ENCODE measurements at regions not wholly inside any gene's neighbourhood (a gene's known extent, or its start where the extent isn't known, plus 50 kb on each side); places are given as distances from the start of the nearest gene placed in this dataset.
"Not testable (repeated sequence)": the region's sequence is repeated elsewhere in the genome, so short reads cannot be mapped to it uniquely, and the experiment has no call there.

DNA sequence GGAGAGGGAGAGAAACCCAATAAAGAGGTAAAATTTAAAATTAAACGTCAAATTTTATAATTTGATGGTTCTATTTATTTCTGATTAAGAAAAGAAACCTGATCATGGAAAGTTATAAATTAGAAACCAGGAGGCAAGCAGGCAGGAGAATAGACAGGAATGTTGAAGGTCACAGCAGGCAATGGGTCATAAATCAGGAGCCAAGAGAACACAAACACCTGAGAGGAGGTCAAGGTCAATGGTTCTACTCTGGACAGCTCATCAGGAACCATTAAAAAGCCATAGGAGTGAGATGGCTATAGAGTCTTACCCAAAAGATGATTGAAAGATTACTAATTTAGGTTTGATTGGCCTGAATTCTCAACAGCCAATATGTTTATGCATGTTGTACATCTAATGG is 126.9 kb upstream of the HCCS start:
- Histone ChIP-seq H3K4me3 (ENCODE audit: low read depth, low read length) (no peak overlapping the region), H3K27me3 (ENCODE audit: control insufficient read depth, insufficient read depth, low read length) (no peaks in the 10 kb centered on the region), H3K36me3 (ENCODE audit: control insufficient read depth, insufficient read depth, low read length) (no peaks in the 10 kb centered on the region), H3K27ac (ENCODE audit: insufficient read depth, low read length, poor library complexity, severe bottlenecking) (no peak overlapping the region), H3K4me1 (ENCODE audit: control insufficient read depth, insufficient read depth, low read length, poor library complexity, severe bottlenecking) (no peaks in the 10 kb centered on the region), H3K9me3 (ENCODE audit: control insufficient read depth in 2 of 2, low read length in 2 of 2) (no peaks in the 10 kb centered on the region)
- peaks cover 0 to 12% (median 1%) of the 10 kb centered on the region in 7 donors for H3K9me3 Mint-ChIP-seq
- no peaks in the 10 kb centered on the region for H3K36me3 Mint-ChIP-seq
- ATAC-seq (ENCODE audit: low read depth in 2 of 2) (no peak), DNase-seq (no peak)
- H3K27ac Mint-ChIP-seq: no peak overlapping the region
- no peaks in the 10 kb centered on the region for H3K27me3 Mint-ChIP-seq
- no peaks in the 10 kb centered on the region for H3K4me1 Mint-ChIP-seq
- H3K4me3 Mint-ChIP-seq: no peak overlapping the region

DNA sequence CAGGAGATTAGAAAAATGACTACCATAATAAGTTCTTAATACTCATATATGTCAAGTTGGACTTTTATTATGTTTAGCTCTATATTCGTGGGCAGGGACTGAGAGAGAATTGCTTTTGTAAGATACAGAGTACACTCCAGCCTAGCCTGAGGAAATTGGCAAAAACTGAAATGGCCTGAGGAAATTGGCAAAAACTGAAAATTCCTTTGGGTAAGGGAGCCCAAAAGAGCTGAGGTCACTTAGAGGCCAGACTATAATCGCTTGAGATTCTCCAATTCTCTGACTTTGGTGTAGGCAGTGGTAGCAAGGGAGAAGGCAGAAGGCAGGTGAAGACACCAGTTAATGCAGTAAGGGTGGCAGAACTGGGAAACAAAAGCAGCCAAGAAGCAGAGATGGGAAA is 124.5 kb upstream of the HCCS start:
- Mint-ChIP-seq H3K27me3 (no peaks in the 10 kb centered on the region), H3K4me1 (no peaks in the 10 kb centered on the region), H3K27ac (no peak overlapping the region), H3K36me3 (no peaks in the 10 kb centered on the region), H3K9me3 (peaks cover 0 to 15% (median 3%) of the 10 kb centered on the region in 7 donors), H3K4me3 (no peak overlapping the region)
- no peaks in the 10 kb centered on the region for H3K4me1 ChIP-seq (ENCODE audit: control insufficient read depth, insufficient read depth, low read length, poor library complexity, severe bottlenecking)
- DNase-seq (no peak), ATAC-seq (ENCODE audit: low read depth in 2 of 2) (no peak)
- H3K9me3 ChIP-seq (ENCODE audit: control insufficient read depth in 2 of 2, low read length in 2 of 2): no peaks in the 10 kb centered on the region
- H3K27me3 ChIP-seq (ENCODE audit: control insufficient read depth, insufficient read depth, low read length): no peaks in the 10 kb centered on the region
- H3K4me3 ChIP-seq (ENCODE audit: low read depth, low read length): no peak overlapping the region
- H3K36me3 ChIP-seq (ENCODE audit: control insufficient read depth, insufficient read depth, low read length): no peaks in the 10 kb centered on the region
- no peak overlapping the region for H3K27ac ChIP-seq (ENCODE audit: insufficient read depth, low read length, poor library complexity, severe bottlenecking)

DNA sequence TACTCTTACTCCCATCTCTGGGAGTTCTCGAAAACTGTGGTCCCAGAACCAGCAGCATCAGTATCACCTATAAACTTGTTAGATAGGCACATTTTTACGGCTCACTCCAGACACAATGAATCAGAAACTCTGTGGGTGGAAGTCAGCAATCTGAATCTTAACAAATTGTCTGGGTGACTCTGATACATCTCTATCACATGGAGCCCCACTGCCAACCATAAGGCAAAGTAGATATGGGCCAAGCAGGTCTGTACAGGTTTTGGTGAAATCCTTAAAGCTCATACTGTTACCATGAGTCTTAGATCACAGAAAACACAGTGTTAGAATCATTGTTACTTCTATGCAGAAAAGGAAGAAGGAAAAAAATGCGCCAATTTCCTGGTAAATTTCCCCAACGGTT is 122.5 kb upstream of the HCCS start:
- no peaks in the 10 kb centered on the region for H3K4me1 Mint-ChIP-seq
- no peak overlapping the region for H3K27ac ChIP-seq (ENCODE audit: insufficient read depth, low read length, poor library complexity, severe bottlenecking)
- DNase-seq: no peak
- H3K9me3 Mint-ChIP-seq: peaks cover 0 to 25% (median 4%) of the 10 kb centered on the region in 7 donors
- no peaks in the 10 kb centered on the region for H3K36me3 ChIP-seq (ENCODE audit: control insufficient read depth, insufficient read depth, low read length)
- H3K27me3 Mint-ChIP-seq: no peaks in the 10 kb centered on the region
- no peak for ATAC-seq (ENCODE audit: low read depth in 2 of 2)
- H3K4me1 ChIP-seq (ENCODE audit: control insufficient read depth, insufficient read depth, low read length, poor library complexity, severe bottlenecking): no peaks in the 10 kb centered on the region
- no peak overlapping the region for H3K27ac Mint-ChIP-seq
- no peaks in the 10 kb centered on the region for H3K36me3 Mint-ChIP-seq
- no peak overlapping the region for H3K4me3 ChIP-seq (ENCODE audit: low read depth, low read length)
- no peaks in the 10 kb centered on the region for H3K9me3 ChIP-seq (ENCODE audit: control insufficient read depth in 2 of 2, low read length in 2 of 2)
- no peaks in the 10 kb centered on the region for H3K27me3 ChIP-seq (ENCODE audit: control insufficient read depth, insufficient read depth, low read length)
- no peak overlapping the region for H3K4me3 Mint-ChIP-seq

DNA sequence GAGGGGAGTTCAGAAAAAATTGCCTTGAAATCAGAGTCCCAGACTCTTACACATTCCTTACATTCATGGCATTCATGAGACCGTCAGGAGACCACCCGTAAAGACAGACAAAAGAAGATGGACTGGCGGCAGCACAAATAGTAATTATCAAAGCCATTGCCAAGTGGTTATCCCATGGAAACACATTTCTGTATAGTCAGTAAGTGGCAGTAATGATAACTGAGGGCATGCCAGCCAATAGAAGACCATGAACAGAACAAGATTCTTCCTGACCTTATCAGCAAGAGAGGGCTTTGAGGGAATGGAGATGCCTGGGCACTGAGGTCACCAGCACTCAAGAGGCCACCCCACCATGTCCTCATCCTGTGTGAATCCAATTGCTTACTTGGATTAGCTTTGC is 121.7 kb upstream of the HCCS start:
- Histone ChIP-seq H3K4me3 (ENCODE audit: low read depth, low read length) (no peak overlapping the region), H3K36me3 (ENCODE audit: control insufficient read depth, insufficient read depth, low read length) (no peaks in the 10 kb centered on the region), H3K4me1 (ENCODE audit: control insufficient read depth, insufficient read depth, low read length, poor library complexity, severe bottlenecking) (no peaks in the 10 kb centered on the region), H3K27me3 (ENCODE audit: control insufficient read depth, insufficient read depth, low read length) (no peaks in the 10 kb centered on the region), H3K9me3 (ENCODE audit: control insufficient read depth in 2 of 2, low read length in 2 of 2) (no peaks in the 10 kb centered on the region), H3K27ac (ENCODE audit: insufficient read depth, low read length, poor library complexity, severe bottlenecking) (no peak overlapping the region)
- no peak for DNase-seq
- Mint-ChIP-seq H3K27me3 (no peaks in the 10 kb centered on the region), H3K4me1 (no peaks in the 10 kb centered on the region), H3K4me3 (no peak overlapping the region), H3K9me3 (peaks cover 0 to 23% (median 4%) of the 10 kb centered on the region in 7 donors), H3K36me3 (no peaks in the 10 kb centered on the region), H3K27ac (no peak overlapping the region)
- no peak for ATAC-seq (ENCODE audit: low read depth in 2 of 2)

DNA sequence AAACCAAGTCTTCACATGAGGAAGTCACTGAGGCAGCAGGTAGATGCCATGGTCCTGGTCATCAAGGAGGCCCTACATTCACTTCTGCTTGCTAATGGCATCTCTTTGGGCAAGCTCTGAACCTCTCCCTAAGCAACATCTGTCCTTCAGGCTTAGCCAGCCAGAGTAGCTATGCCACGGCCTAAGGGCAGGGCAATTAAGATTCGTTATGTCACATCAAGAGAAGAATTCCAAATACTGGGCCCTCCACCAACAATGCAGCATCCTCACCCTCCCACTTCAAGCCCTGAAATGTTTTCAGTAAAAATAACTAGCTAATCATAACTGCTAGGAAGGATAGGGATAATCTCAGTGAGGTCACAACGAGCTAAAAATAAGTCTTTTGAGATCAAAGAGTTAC is 120.7 kb upstream of the HCCS start:
- Mint-ChIP-seq H3K36me3 (no peaks in the 10 kb centered on the region), H3K27me3 (no peaks in the 10 kb centered on the region), H3K27ac (no peak overlapping the region), H3K4me1 (no peaks in the 10 kb centered on the region), H3K9me3 (peaks cover 0 to 18% (median 4%) of the 10 kb centered on the region in 7 donors), H3K4me3 (no peak overlapping the region)
- Histone ChIP-seq H3K9me3 (ENCODE audit: control insufficient read depth in 2 of 2, low read length in 2 of 2) (no peaks in the 10 kb centered on the region), H3K4me3 (ENCODE audit: low read depth, low read length) (no peak overlapping the region), H3K36me3 (ENCODE audit: control insufficient read depth, insufficient read depth, low read length) (no peaks in the 10 kb centered on the region), H3K27ac (ENCODE audit: insufficient read depth, low read length, poor library complexity, severe bottlenecking) (no peak overlapping the region), H3K4me1 (ENCODE audit: control insufficient read depth, insufficient read depth, low read length, poor library complexity, severe bottlenecking) (no peaks in the 10 kb centered on the region), H3K27me3 (ENCODE audit: control insufficient read depth, insufficient read depth, low read length) (no peaks in the 10 kb centered on the region)
- DNase-seq: no peak
- ATAC-seq (ENCODE audit: low read depth in 2 of 2): no peak

DNA sequence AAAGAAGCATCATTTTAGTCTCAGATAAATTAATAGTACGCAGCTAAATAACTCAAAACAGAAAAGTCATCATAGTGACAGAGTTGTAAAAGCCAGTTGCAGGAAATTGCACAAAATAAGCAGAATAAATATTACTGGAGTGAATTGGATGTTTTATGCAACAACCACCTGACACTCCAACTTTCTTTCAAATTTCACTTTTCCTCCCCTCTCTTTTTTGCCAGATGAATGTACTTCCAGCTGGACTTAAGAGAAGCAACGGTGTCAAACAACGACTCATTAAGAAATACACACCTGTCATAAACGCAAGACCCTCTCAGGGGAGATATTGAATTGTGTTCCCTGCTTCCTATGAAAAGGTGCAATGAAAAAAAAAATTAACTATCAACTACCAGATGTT is 120.2 kb upstream of the HCCS start:
- peaks cover 0 to 17% (median 4%) of the 10 kb centered on the region in 7 donors for H3K9me3 Mint-ChIP-seq
- H3K27me3 Mint-ChIP-seq: no peaks in the 10 kb centered on the region
- no peaks in the 10 kb centered on the region for H3K9me3 ChIP-seq (ENCODE audit: control insufficient read depth in 2 of 2, low read length in 2 of 2)
- DNase-seq: no peak
- no peaks in the 10 kb centered on the region for H3K4me1 ChIP-seq (ENCODE audit: control insufficient read depth, insufficient read depth, low read length, poor library complexity, severe bottlenecking)
- ATAC-seq (ENCODE audit: low read depth in 2 of 2): no peak
- H3K4me3 ChIP-seq (ENCODE audit: low read depth, low read length): no peak overlapping the region
- no peaks in the 10 kb centered on the region for H3K36me3 ChIP-seq (ENCODE audit: control insufficient read depth, insufficient read depth, low read length)
- no peak overlapping the region for H3K27ac ChIP-seq (ENCODE audit: insufficient read depth, low read length, poor library complexity, severe bottlenecking)
- no peaks in the 10 kb centered on the region for H3K27me3 ChIP-seq (ENCODE audit: control insufficient read depth, insufficient read depth, low read length)
- H3K4me1 Mint-ChIP-seq: no peaks in the 10 kb centered on the region
- no peaks in the 10 kb centered on the region for H3K36me3 Mint-ChIP-seq
- H3K4me3 Mint-ChIP-seq: no peak overlapping the region
- H3K27ac Mint-ChIP-seq: no peak overlapping the region

DNA sequence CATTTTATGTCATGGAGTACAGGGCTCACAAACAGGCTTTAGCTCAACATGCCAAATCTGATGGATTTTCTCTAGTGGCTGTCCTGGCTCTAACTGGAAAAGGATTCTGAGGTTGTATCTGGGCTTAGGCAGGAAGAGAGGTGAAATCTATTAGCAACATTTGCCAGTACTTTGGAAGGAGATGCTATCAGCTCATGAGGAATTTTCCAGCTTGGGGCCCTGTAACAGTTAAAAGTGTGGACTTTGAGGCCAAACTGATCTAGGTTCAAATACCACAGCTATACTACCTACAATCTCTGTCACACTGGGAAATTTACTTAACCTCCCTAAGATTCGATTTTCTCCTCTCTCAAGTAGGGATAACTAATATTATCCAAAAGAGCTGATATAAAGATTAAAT is 119.0 kb upstream of the HCCS start:
- H3K27ac ChIP-seq (ENCODE audit: insufficient read depth, low read length, poor library complexity, severe bottlenecking): no peak overlapping the region
- no peaks in the 10 kb centered on the region for H3K36me3 Mint-ChIP-seq
- no peaks in the 10 kb centered on the region for H3K9me3 ChIP-seq (ENCODE audit: control insufficient read depth in 2 of 2, low read length in 2 of 2)
- H3K4me3 Mint-ChIP-seq: no peak overlapping the region
- H3K27me3 ChIP-seq (ENCODE audit: control insufficient read depth, insufficient read depth, low read length): no peaks in the 10 kb centered on the region
- H3K27me3 Mint-ChIP-seq: no peaks in the 10 kb centered on the region
- no peaks in the 10 kb centered on the region for H3K36me3 ChIP-seq (ENCODE audit: control insufficient read depth, insufficient read depth, low read length)
- H3K27ac Mint-ChIP-seq: no peak overlapping the region
- no peaks in the 10 kb centered on the region for H3K4me1 Mint-ChIP-seq
- ATAC-seq (ENCODE audit: low read depth in 2 of 2) (no peak), DNase-seq (no peak)
- no peak overlapping the region for H3K4me3 ChIP-seq (ENCODE audit: low read depth, low read length)
- no peaks in the 10 kb centered on the region for H3K4me1 ChIP-seq (ENCODE audit: control insufficient read depth, insufficient read depth, low read length, poor library complexity, severe bottlenecking)
- peaks cover 0 to 13% (median 4%) of the 10 kb centered on the region in 7 donors for H3K9me3 Mint-ChIP-seq

DNA sequence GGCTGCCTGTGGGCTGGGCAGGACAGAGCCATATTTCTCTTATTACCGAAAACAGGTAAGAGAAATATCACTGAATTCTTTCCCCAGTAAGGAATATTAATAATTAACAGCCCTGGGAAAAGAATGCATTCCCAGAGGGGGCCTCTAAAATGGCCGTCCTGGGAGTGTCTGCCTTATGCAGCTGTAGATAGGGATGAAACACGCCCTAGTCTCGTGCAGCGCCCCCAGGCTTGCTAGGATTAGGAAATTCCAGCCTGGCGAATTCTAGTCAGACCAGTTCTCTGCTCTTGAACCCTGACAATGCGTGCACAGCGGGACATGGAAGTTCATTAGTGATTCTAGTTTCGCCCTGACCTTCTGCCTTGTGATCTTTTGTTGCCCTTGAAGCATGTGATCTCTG is 104.1 kb upstream of the HCCS start:
- H3K27me3 Mint-ChIP-seq; H3K27ac Mint-ChIP-seq; H3K27me3 ChIP-seq (ENCODE audit: control insufficient read depth, insufficient read depth, low read length); H3K4me3 Mint-ChIP-seq; H3K9me3 ChIP-seq (ENCODE audit: control insufficient read depth in 2 of 2, low read length in 2 of 2); H3K36me3 Mint-ChIP-seq; H3K4me3 ChIP-seq (ENCODE audit: low read depth, low read length); H3K4me1 ChIP-seq (ENCODE audit: control insufficient read depth, insufficient read depth, low read length, poor library complexity, severe bottlenecking); H3K4me1 Mint-ChIP-seq; DNase-seq; ATAC-seq (ENCODE audit: low read depth in 2 of 2); H3K36me3 ChIP-seq (ENCODE audit: control insufficient read depth, insufficient read depth, low read length); H3K27ac ChIP-seq (ENCODE audit: insufficient read depth, low read length, poor library complexity, severe bottlenecking): not testable (repeated sequence)
- H3K9me3 Mint-ChIP-seq: peaks cover 0 to 10% (median 7%) of the 10 kb centered on the region in 7 donors
